ENCODE measurements at regions not wholly inside any gene's neighbourhood (a gene's known extent, or its start where the extent isn't known, plus 50 kb on each side); places are given as distances from the start of the nearest gene placed in this dataset.

DNA sequence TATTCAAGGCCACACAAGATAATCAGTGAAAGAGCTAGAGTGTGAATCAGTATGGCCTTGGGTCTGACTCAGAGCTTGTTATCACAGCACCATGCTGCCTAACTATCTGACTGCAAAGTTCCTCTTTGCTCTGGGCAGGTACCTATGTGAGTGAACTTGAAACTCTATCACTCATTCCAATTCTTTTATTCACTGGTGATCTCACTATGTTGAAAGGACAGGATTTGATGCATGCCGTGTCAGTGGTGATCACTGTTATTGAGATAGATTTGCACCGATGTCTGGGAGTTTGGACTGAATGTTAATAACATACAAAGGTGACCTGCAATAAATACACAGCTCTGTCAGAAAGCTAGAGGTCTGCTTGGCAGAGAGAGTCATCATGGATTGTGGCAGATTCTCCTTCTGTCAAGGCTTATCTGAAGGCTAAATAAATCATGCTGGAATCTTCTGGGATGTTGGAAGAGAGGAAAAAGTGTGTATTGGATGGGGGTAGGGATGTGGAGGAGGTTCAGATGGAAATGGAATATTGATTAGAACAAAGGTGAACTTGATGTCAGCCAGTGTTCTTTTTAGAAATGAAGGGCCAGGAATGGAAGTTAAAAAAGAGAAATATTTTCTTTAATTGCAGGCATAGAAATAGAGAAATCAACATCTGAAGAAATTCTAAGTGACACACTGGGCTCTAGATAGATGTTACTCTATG lies 91.8 kb upstream of the TNC start:
- in situ Hi-C loops (cut with MboI; ENCODE audit: low sequenced_read_pairs): no loop called here

DNA sequence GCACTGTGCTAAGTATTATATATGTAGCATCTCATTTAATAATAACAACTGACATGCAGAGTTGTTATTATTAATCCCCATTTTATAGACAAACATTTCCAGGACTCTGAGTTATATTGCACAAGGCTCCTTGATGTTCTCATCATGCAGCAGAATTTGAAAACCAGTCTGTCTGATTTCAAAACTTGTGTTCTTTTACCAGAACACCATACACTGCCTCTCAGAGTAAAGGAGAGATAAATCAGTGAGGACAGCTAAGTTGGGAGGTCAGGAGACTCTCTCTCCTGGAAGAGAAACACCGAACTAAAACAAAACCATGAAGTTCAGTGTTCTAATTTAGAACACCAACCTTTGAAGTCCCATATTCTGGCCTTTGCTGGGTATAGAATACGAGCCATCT lies 92.7 kb upstream of the TNC start:
- in situ Hi-C loops (cut with MboI; ENCODE audit: low sequenced_read_pairs): no loop called here

DNA sequence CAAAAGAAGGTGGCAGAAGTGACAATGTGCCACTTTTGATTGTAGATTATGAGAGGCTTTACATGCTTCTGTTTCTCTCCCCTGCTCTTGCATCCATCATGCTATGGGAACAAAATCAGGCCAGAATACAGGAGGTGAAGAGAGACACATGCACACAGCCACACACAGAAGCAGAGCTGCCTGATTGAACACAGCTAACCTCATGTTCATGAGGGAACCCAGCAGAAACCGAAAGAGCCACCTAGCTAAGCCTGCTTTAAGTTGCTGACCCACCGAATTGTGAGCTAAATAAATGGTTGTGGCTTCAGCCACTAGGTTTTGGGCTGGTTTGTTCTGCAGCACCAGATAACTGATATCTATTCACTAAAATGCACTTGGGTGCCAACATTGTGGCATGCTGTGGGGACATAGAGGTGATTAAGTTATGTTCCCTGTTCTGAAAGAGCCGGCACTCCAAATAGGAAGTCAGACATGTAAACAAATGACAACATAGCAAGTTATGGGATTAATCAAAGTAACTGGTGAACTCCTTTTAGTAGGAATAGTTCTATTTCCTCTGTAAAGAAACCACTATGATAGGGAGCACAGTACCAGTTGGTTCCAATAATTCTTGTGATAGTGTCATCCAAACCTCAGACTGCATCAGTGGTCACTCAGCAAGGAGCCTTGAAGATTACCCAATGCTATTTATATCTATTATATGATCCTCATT lies 93.6 kb upstream of the TNC start:
- in situ Hi-C loops (cut with MboI; ENCODE audit: low sequenced_read_pairs): no loop called here

DNA sequence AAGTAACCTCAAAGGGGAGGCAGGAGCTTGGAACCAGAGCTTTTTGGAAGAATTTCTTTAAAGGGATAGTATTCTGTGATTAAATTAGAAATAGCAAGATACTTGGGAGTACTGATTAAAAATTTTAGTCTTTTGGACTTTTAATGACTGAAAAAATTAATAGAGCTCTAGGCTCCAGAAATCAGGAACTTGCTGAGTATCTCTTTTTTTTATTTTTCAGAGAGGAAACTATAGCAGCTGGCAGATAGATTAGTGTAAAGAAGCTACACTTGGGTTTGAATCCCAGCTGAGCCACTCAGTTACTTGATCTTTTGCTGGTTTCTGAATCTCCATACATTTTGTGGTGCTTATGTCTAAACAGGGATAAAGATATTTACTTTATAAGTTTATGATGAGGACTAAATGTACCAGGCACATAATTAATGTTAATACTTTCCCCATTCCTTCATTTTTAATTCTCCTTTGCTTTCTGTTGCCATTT lies 94.2 kb upstream of the TNC start:
- in situ Hi-C loops (cut with MboI; ENCODE audit: low sequenced_read_pairs): no loop called here

DNA sequence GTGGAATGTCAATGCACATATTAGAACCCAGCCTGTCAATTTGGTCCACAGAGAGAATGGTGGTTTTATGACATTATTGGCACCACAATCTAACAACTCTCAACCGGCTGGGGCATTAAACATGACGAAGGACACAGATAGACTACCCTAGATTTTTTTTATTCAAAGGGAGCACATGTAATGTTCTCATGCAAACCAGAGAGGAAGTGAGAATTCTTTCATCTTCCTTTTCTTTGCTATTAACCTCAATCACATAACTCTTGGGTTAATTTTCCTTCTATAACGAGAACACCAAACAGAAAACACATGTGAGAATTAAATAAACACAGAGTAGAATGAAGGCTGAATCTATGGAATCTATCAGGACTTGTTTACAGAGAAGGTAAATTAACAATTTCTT lies 94.9 kb upstream of the TNC start:
- in situ Hi-C loops (cut with MboI; ENCODE audit: low sequenced_read_pairs): no loop called here

DNA sequence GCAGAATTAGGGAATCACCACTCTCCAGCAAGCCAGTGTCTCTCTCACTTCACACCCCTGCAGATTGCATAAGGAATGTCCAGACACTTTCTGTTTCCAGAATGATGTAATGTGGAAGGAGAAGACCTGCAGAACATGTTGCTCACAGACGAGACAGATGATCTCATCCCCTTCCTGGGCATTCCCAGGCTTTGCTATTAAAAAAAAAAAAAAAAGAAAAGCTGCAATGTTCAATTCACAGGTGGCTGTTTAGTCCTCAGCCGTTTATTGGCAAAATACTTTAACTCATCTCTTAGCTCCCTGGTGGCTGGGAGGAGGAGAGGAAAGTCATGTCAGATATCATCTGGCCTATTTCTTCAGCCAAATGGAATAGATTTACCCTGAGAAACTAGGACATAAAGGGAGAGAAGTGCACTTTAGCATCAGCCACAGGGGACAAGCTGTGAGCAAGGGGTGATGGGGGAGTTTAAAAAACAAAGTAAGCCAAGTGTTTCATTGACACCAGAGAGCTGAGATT lies 95.9 kb upstream of the TNC start:
- in situ Hi-C loops (cut with MboI; ENCODE audit: low sequenced_read_pairs): no loop called here

DNA sequence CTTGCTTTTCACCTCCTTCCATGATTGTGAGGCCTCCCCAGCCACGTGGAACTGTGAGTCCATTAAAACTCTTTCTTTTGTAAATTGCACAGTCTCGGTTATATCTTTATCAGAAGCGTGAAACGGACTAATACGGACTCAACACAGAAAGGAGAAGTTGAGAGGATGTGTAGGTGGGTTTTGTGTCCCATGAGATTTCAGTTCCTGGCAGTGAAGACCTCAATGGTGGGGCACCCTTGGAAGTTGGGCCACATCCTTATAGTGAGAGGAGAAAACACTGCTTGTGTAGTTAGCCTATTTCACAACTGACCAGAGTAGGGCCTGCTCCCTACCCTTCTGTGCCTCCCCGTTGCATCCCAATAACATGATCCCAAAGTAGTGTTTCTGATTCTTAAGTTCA lies 98.9 kb upstream of the TNC start:
- in situ Hi-C loops (cut with MboI; ENCODE audit: low sequenced_read_pairs): no loop called here

DNA sequence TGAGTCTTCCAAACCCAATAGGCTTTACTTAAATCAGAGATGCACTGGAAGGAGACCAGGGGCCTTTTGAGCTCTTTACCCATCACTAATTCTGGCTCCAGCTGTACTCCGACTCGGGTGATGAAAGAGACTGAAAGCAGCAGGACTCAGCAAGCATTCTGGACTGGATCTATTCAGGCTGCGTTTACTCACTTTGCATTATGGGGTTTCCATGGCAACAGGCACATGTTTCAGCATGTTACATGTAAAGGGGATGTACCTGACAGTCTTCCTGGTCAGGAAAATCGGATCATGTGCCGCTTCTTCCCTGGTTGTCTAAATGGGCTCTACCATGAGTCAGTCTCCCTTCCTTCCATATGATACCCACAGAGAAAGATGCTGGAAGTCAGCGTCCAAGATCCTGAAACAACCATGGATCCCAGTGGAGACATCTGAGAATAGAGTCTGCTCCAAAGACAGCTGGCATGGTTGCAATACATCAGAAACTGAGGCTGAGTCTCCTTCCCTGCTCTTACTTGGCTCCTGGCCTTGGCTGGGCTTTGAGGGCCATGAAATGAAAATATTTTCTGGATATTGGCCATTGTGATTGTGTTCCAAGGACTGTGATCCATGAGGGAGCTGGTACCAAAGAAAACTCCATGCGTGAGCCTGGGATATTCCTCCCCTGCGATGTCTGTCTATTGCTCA lies 102.5 kb upstream of the TNC start:
- in situ Hi-C loops (cut with MboI; ENCODE audit: low sequenced_read_pairs): no loop called here

DNA sequence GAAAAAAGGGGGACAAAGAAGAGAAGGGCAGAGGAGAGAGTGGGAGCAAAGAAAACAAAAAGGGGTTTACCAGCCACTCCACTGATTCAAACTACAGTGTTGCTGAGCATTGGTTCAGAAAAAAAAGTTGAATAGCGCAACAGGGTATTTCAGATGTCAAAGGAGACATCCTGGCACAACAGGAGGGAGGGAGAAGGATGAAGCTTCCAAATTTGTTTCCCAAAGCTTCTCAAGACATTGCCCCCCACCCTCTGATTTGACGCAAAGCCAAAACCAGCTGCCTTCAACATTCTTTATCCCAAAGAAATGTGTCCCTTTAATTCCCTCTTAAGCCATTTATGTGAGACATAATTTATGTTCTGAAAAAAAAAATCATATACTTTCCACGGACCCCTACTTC lies 105.5 kb upstream of the TNC start:
- in situ Hi-C loops (cut with MboI; ENCODE audit: low sequenced_read_pairs): no loop called here

DNA sequence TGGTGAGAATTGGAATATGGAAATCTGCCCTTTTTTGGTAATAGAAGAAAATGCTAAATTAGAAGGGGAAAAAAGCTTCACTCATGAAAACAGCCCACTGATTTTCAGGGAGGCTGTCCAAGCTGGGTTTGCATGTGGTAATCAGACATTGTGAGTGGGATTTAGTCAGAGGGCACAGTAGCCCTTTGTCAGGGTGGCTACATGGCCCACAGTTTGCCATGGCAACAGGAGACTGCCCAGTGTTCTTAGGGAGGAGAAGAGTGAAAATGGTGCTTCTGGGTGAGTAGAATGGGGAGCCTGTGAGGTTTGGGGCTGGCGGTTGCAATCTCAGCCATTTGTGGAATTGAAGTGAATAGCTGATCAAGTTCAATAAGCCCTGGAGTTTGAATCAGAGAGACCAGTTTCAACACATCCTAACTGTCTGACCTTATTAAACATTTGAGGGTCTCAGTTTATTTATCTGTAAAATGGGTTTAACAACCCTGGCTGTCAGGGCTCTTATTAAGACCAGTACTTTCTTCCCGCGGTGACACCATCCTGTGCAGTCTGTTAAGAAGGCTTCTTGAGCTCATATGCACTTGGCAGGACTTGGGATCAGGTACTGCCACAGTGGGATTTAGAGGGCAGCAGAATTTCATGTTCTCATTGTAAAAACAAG lies 107.6 kb upstream of the TNC start:
- in situ Hi-C loops (cut with MboI; ENCODE audit: low sequenced_read_pairs): no loop called here

DNA sequence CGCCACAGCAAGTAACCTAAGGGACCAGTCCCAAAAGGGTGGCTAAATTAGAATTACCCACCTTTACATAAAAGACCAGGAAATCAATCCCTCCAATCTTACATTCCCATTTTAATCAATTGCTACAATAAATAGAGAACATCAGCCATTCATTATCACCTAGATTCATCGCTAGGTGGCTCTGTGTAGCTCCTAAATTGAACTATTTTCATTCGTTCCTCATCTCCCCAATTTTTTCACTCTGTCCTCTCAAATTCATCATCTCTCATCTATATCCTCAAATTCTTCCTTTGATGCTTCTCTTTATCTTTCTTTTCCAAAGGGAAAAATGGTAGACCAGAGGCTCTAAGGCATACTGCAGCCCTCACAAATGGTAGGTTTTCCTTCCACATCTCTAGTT lies 108.2 kb upstream of the TNC start:
- in situ Hi-C loops (cut with MboI; ENCODE audit: low sequenced_read_pairs): no loop called here

DNA sequence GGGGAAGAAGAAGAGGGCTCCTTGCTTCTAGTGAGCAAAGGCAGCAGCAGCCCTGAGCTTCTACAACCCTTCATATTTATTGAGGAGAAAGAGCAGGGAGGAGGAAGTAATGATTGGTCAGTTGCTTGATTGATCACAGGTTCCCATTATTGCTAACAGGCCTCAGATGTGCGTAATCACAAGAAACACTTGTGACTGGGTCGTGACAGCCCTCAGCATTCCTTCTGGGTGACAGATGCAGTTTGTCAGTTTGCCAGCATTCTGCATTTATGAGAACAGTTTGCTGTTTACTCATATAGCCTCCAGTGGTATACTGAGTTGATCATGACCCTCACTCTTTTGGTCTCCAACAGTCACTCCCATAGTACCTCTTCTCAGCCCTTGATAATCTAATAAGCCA lies 111.5 kb upstream of the TNC start:
- in situ Hi-C loops (cut with MboI; ENCODE audit: low sequenced_read_pairs): no loop called here

DNA sequence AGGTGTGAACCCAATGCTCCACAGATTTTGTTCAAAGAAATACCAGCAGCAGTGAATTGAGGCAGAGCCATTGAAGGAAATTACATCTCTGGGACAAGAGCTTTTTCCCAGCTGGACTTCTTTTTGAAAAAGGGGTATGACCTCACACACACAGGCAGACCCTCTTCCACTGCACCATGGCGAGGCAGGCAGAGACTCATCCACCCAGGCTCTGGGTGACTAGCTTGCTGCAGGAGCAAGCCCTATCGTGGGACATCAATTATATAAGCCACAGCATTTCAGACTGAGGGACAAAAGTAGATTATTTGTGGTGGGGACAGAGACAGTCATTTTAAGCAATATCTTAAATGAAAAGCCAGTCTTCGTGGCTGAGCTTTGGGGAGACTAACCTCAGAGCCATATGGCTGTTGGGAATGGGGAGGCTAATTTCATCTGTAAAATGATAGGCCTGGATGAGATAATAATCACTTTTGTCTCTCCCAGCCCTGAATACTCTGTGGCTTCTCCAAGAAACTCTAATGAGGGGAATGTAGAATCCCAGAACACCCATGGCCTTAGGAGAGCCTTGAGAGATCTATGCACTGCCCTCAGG lies 113.1 kb upstream of the TNC start:
- in situ Hi-C loops (cut with MboI; ENCODE audit: low sequenced_read_pairs): no loop called here

DNA sequence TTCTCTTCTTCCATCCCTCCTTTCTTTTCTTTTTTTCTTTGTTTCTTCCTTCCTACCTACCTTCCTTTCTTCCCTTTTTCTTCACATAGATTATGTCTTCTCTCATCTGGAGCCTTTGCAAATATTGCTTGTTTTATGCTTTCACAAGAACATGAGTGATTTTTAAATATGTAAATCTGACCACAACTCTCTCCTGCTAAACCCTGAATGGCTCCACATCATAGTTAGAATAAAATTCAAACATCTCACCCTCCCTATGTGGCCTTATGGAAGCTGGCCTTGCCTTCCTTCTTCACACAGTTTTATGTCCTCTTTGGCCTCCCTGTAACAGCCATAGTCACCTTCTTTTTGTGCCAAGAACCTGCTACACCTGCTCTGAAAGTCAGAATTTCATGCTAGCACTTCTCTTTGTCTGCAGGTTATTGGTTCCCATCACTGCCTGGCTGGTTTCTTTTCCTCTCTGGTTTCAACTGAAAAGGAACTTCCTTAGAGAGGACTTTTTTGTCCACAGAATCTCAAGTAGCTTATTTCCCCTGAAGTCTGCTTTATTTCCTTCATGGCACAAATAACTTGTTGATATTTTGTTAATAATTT lies 114.3 kb upstream of the TNC start:
- in situ Hi-C loops (cut with MboI; ENCODE audit: low sequenced_read_pairs): no loop called here

DNA sequence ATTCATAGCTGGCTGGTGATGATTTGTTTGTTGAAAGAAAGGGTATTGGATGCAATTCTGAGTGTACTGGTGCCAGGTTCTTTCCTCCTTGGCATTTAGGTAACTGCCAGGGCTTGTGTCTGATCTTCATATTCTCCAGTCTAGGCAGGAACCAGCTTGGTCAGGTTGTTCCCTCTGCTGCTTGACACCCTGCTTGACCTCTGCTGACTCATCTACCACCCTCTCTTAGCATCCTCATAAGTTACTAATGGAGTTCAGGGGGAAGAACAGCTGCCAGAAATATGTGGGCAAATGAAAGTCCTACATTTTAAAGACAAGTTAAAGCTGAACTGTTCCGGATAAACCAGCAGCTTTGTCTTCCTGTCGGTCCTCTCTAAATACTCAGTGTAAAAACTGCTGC lies 116.1 kb upstream of the TNC start:
- in situ Hi-C loops (cut with MboI; ENCODE audit: low sequenced_read_pairs): no loop called here

DNA sequence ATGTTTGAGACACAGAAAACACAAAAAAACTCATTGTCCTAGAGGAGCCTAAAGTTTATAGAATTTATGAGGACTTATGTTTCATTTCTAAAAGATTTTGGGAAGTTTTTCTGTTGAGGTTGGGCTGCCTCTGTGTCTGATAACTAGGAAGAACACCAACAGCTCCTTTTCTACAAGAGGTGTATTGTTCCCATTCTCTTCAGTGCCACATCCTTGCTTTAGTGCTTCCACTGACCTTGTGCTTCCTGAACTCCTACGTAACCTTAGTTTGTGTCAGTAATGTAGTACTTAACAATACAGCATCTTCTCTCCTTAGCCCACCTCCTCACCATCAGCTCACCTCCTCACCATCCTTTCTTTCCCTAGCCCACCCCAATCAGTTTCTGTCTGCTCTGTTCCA lies 117.3 kb upstream of the TNC start:
- in situ Hi-C loops (cut with MboI; ENCODE audit: low sequenced_read_pairs): no loop called here

DNA sequence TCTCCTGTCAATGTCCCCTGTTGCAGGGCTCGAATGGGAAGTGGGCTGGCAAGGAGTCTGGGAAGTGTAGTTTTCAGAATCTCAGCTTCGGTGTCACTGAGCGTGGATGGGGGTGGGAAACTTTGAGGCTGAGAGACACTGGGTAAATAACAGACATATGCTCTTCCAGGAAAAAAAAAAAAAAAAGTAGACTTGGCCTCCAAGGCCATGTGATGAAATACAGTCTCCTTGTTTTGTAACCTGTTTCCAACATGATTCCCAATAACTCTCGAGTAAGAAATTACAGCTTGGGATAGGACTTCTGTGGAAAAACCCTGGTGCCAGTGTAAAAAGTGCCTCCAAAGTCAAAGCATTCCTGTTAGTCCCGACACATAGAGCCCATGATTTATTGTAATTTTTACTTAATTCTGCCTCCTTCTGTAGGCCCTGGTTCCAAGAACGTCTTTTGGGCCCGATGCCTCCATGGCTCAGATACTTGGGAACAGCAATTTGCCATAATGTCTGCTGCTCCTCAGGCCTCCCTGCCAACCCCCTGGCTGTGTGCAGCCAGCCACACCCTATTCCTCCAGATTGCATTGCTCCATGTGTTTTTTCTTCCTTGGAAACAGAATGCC lies 119.5 kb upstream of the TNC start:
- in situ Hi-C loops (cut with MboI; ENCODE audit: low sequenced_read_pairs): no loop called here

DNA sequence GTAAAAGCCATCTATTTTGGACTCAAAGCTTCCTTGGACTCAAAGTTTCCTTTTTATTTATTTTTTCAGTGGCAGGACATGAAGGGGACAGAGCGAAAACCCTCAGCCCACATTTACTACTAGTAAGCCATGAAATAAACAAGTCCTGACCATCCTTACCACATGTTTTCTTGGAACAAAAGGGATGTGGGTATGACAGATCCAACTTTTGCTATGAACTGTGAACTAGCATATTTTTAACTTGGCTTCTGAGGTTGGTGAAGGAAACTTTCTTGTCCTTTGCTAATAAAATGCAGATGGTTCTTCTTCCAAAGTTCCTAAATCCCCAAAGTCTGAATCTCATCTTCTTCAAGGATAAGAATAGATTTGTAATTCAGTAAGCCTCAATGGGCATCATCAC lies 122.7 kb upstream of the TNC start:
- in situ Hi-C loops (cut with MboI; ENCODE audit: low sequenced_read_pairs): no loop called here

DNA sequence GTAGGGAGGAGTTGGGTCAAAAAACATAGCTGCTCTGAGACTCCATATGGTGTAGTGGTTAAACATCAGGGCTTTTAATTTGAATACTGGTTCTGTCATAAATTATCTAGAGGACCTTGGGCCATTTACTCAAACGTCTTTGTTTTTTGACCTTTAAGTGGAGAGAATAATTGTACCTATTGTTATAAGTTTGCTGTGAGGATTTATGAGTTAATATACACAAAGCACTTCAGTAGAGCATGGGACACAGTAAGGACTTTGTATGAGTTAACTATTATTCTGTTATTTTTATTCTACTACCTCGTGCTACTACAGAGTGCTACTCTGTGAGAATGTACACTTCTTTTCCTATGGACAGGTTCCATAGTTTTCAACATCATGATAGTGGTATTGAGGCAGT lies 123.7 kb upstream of the TNC start:
- in situ Hi-C loops (cut with MboI; ENCODE audit: low sequenced_read_pairs): no loop called here

DNA sequence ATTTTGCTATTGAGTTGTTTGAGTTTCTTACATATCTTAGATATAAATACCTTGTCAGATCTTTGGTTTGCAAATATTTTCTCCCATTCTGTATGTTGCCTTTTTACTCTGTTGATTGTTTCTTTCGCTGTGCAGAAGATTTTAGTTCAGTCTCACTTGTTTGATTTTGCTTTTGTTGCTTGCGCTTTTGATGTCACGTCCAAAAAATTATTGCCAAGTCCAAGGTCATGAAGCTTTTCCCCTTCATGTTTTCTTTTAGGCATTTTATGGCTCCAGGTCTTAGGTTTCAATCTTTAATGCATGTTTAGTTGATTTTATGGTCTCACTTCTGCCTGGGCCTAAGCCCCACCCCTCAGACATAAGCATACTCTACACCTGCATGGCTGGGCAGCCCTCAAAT lies 131.5 kb upstream of the TNC start:
- in situ Hi-C loops (cut with MboI; ENCODE audit: low sequenced_read_pairs): no loop called here
